SU-DHL-6 (cell line): ENCODE measurements at regions not wholly inside any gene's neighbourhood (a gene's known extent, or its start where the extent isn't known, plus 50 kb on each side); places are given as distances from the start of the nearest gene placed in this dataset.

Source experiments
- H2AFZ ChIP-seq: fragments of 200-600 bp; sonication (generic); 2 replicates; pipeline ENCODE4 v1.6.1; 2014; ENCODE audit warnings: low read depth, mild to moderate bottlenecking, moderate library complexity, mixed read lengths, antibody characterized with exemption, low read length; ENCODE audit not compliant: severe bottlenecking
- H3F3A ChIP-seq: fragments of 200-600 bp; shearing (Covaris generic); 2 replicates; pipeline ENCODE4 v1.6.0; 2016; ENCODE audit warnings: antibody characterized with exemption, mild to moderate bottlenecking; ENCODE audit not compliant: insufficient read depth
- H3K27ac ChIP-seq: fragments of 200-600 bp; sonication (generic); 2 replicates; pipeline ENCODE4 v1.5.1; 2016; ENCODE audit warnings: low read depth, mild to moderate bottlenecking, low read length, moderate library complexity, mixed read lengths
- H3K27me3 ChIP-seq: fragments of 200-600 bp; sonication (generic), shearing (Covaris generic); 2 replicates; pipeline ENCODE4 v1.6.0; 2014; ENCODE audit warnings: mild to moderate bottlenecking, low read length
- H3K36me3 ChIP-seq: fragments of 200-600 bp; sonication (generic); 2 replicates; pipeline ENCODE4 v1.6.1; 2014; ENCODE audit warnings: mild to moderate bottlenecking, low read length, mixed read lengths
- H3K4me2 ChIP-seq: fragments of 300-600, 200-600 bp; shearing (Covaris generic), sonication (generic); 2 replicates; pipeline ENCODE4 v1.6.0; 2014; ENCODE audit warnings: low read length, low read depth, mild to moderate bottlenecking; ENCODE audit not compliant: poor library complexity, severe bottlenecking
- H3K4me3 ChIP-seq: fragments of 200-600 bp; sonication (generic); 2 replicates; pipeline ENCODE4 v1.5.1; 2014; ENCODE audit warnings: antibody characterized with exemption, low read length, mild to moderate bottlenecking, mixed read lengths; ENCODE audit not compliant: insufficient read depth, poor library complexity, severe bottlenecking
- H3K79me2 ChIP-seq: fragments of 200-600 bp; sonication (generic); 2 replicates; pipeline ENCODE4 v1.6.1; 2014; ENCODE audit warnings: mild to moderate bottlenecking, low read length, moderate library complexity; ENCODE audit not compliant: insufficient read depth
- H3K9ac ChIP-seq: fragments of 200-600 bp; sonication (generic); 2 replicates; pipeline ENCODE4 v1.7.0; 2014; ENCODE audit warnings: mild to moderate bottlenecking, low read length
- H3K9me2 ChIP-seq: fragments of 200-600 bp; sonication (generic); replicated peaks from 2 replicates; pipeline ENCODE4 v1.6.1; 2014; ENCODE audit warnings: low read length; ENCODE audit not compliant: insufficient read depth
- H3K9me3 ChIP-seq: fragments of 200-600 bp; sonication (generic); 2 replicates; pipeline ENCODE4 v1.6.1; 2014; ENCODE audit warnings: low read length, mixed read lengths; ENCODE audit not compliant: insufficient read depth
- H4K20me1 ChIP-seq: fragments of 200-600 bp; sonication (generic); 2 replicates; pipeline ENCODE4 v1.6.1; 2014; ENCODE audit warnings: low read depth, mild to moderate bottlenecking, antibody characterized with exemption, low read length, moderate library complexity, mixed read lengths
- EZH2phosphoT487 ChIP-seq: fragments of 200-600 bp; sonication (generic), shearing (Covaris generic); conservative IDR thresholded peaks from 2 replicates; pipeline ENCODE4 v1.6.1; 2018; ENCODE audit warnings: mild to moderate bottlenecking, antibody characterized with exemption, low read length, moderate library complexity, mixed read lengths
- TF ChIP-seq, protein P1 (sequence below): fragments of 200-600 bp; sonication (generic); IDR thresholded peaks from one replicate; pipeline ENCODE4 v1.5.1; 2017; ENCODE audit warnings: antibody characterized with exemption, mild to moderate bottlenecking, low read length, moderate library complexity; ENCODE audit not compliant: insufficient read depth, poor library complexity, severe bottlenecking

GRCh38 chr18:76765649-76766048, 56.7 kb upstream of the ZNF236 start:
- H3K4me2 ChIP-seq: no peak overlapping the region
- TF ChIP-seq EZH2phosphoT487: no peak
- TF ChIP-seq, protein P1, sequence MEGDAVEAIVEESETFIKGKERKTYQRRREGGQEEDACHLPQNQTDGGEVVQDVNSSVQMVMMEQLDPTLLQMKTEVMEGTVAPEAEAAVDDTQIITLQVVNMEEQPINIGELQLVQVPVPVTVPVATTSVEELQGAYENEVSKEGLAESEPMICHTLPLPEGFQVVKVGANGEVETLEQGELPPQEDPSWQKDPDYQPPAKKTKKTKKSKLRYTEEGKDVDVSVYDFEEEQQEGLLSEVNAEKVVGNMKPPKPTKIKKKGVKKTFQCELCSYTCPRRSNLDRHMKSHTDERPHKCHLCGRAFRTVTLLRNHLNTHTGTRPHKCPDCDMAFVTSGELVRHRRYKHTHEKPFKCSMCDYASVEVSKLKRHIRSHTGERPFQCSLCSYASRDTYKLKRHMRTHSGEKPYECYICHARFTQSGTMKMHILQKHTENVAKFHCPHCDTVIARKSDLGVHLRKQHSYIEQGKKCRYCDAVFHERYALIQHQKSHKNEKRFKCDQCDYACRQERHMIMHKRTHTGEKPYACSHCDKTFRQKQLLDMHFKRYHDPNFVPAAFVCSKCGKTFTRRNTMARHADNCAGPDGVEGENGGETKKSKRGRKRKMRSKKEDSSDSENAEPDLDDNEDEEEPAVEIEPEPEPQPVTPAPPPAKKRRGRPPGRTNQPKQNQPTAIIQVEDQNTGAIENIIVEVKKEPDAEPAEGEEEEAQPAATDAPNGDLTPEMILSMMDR: no peak
- no peaks in the 10 kb centered on the region for H3F3A ChIP-seq
- no peak overlapping the region for H3K4me3 ChIP-seq
- no peaks in the 10 kb centered on the region for H3K79me2 ChIP-seq
- no peaks in the 10 kb centered on the region for H3K9me2 ChIP-seq
- no peaks in the 10 kb centered on the region for H4K20me1 ChIP-seq
- H3K27ac ChIP-seq: no peak overlapping the region
- no peak overlapping the region for H2AFZ ChIP-seq
- H3K9ac ChIP-seq: no peak overlapping the region
- no peaks in the 10 kb centered on the region for H3K36me3 ChIP-seq
- no peaks in the 10 kb centered on the region for H3K9me3 ChIP-seq
- H3K27me3 ChIP-seq: no peaks in the 10 kb centered on the region

GRCh38 chr18:76764291-76764901, 58.0 kb upstream of the ZNF236 start:
- Histone ChIP-seq H3K9ac (no peak overlapping the region), H3K27ac (no peak overlapping the region), H3K4me2 (no peak overlapping the region)

GRCh38 chr18:76759056-76759455, 63.3 kb upstream of the ZNF236 start:
- H3K9me2 ChIP-seq: no peaks in the 10 kb centered on the region
- TF ChIP-seq, protein P1: no peak
- no peak for TF ChIP-seq EZH2phosphoT487
- H4K20me1 ChIP-seq: no peaks in the 10 kb centered on the region
- no peak overlapping the region for H2AFZ ChIP-seq
- H3K36me3 ChIP-seq: no peaks in the 10 kb centered on the region
- H3K4me3 ChIP-seq: no peak overlapping the region
- no peaks in the 10 kb centered on the region for H3K9me3 ChIP-seq
- H3F3A ChIP-seq: no peaks in the 10 kb centered on the region
- H3K27me3 ChIP-seq: no peaks in the 10 kb centered on the region
- H3K4me2 ChIP-seq: no peak overlapping the region
- H3K27ac ChIP-seq: no peak overlapping the region
- H3K79me2 ChIP-seq: no peaks in the 10 kb centered on the region
- H3K9ac ChIP-seq: no peak overlapping the region

More at GRCh38 chr18:76764291-76764901, 58.0 kb upstream of the ZNF236 start:
- H3K27me3 ChIP-seq: no peaks in the 10 kb centered on the region
- no peaks in the 10 kb centered on the region for H3K9me3 ChIP-seq
- no peaks in the 10 kb centered on the region for H3K9me2 ChIP-seq
- H3K79me2 ChIP-seq: no peaks in the 10 kb centered on the region
- no peak overlapping the region for H2AFZ ChIP-seq
- no peaks in the 10 kb centered on the region for H3F3A ChIP-seq
- H4K20me1 ChIP-seq: no peaks in the 10 kb centered on the region
- H3K36me3 ChIP-seq: no peaks in the 10 kb centered on the region
- no peak for TF ChIP-seq EZH2phosphoT487
- TF ChIP-seq, protein P1: no peak
- H3K4me3 ChIP-seq: no peak overlapping the region

GRCh38 chr18:76757925-76758324, 64.4 kb upstream of the ZNF236 start:
- no peak for TF ChIP-seq EZH2phosphoT487
- TF ChIP-seq, protein P1: no peak
- Histone ChIP-seq H3K36me3 (no peaks in the 10 kb centered on the region), H2AFZ (no peak overlapping the region), H3K27me3 (no peaks in the 10 kb centered on the region), H3K9me3 (no peaks in the 10 kb centered on the region), H3K9me2 (no peaks in the 10 kb centered on the region), H3F3A (no peaks in the 10 kb centered on the region), H3K9ac (no peak overlapping the region), H3K79me2 (no peaks in the 10 kb centered on the region), H3K4me3 (no peak overlapping the region), H3K4me2 (no peak overlapping the region), H4K20me1 (no peaks in the 10 kb centered on the region), H3K27ac (no peak overlapping the region)
